ENCODE measurements at regions not wholly inside any gene's neighbourhood (a gene's known extent, or its start where the extent isn't known, plus 50 kb on each side); places are given as distances from the start of the nearest gene placed in this dataset.

DNA sequence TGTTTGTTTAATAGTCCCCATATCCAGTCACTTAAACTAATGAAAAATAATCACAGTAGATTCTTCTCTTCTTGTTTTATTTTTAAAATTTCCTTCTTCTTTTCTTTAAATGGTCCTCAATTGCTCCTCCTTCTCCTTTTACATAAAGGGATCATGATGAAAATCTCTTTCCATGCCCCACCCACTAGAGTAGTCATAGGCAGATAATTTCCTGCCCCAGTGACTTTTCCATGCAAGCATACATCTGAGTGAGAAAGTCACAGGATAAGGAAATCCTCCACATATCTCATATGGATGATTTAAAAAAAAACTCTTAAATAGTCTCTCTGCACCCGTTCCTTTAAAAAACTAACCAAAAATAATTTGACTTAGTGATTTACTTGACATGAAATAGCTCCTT lies 552.3 kb upstream of the SETBP1 start:
- Histone ChIP-seq H3K4me1 (no peaks in the 10 kb centered on the region), H2AFZ (no peak overlapping the region), H3K4me2 (ENCODE audit: low read length) (no peak overlapping the region), H3K36me3 (ENCODE audit: control insufficient read depth, insufficient read depth, low read length) (no peaks in the 10 kb centered on the region), H3K9me3 (ENCODE audit: control insufficient read depth, low read length) (no peaks in the 10 kb centered on the region), H3K27me3 (ENCODE audit: control insufficient read depth, insufficient read depth, low read length) (no peaks in the 10 kb centered on the region), H3K27ac (no peak overlapping the region), H3K79me2 (no peaks in the 10 kb centered on the region), H3K4me3 (ENCODE audit: low read depth, low read length) (no peak overlapping the region), H3K9ac (no peak overlapping the region)
- TF ChIP-seq CTCF (IDR thresholded peaks at IDR 0.05) = no peak

- Histone ChIP-seq H3K9me3 (ENCODE audit: control insufficient read depth, low read length) (no peaks in the 10 kb centered on the region), H3K36me3 (ENCODE audit: control insufficient read depth, insufficient read depth, low read length) (no peaks in the 10 kb centered on the region), H3K79me2 (no peaks in the 10 kb centered on the region), H3K4me1 (no peaks in the 10 kb centered on the region), H3K9ac (no peak overlapping the region), H3K27me3 (ENCODE audit: control insufficient read depth, insufficient read depth, low read length) (no peaks in the 10 kb centered on the region), H3K4me2 (ENCODE audit: low read length) (no peak overlapping the region), H2AFZ (no peak overlapping the region), H3K27ac (no peak overlapping the region), H3K4me3 (ENCODE audit: low read depth, low read length) (no peak overlapping the region)
- peak; percentile 49 for TF ChIP-seq CTCF (IDR thresholded peaks at IDR 0.05)
These were observed 550.2 kb upstream of the SETBP1 start for GRCh38 chr18:44130376-44130942.

- H3K4me2 ChIP-seq (ENCODE audit: low read length) = no peak overlapping the region
- H3K4me3 ChIP-seq (ENCODE audit: low read depth, low read length) = no peak overlapping the region
- no peaks in the 10 kb centered on the region for H3K4me1 ChIP-seq
- no peaks in the 10 kb centered on the region for H3K36me3 ChIP-seq (ENCODE audit: control insufficient read depth, insufficient read depth, low read length)
- H3K27ac ChIP-seq = no peak overlapping the region
- H3K9ac ChIP-seq = no peak overlapping the region
- H2AFZ ChIP-seq = no peak overlapping the region
- H3K9me3 ChIP-seq (ENCODE audit: control insufficient read depth, low read length) = no peaks in the 10 kb centered on the region
- no peak for TF ChIP-seq CTCF (IDR thresholded peaks at IDR 0.05)
- H3K27me3 ChIP-seq (ENCODE audit: control insufficient read depth, insufficient read depth, low read length) = no peaks in the 10 kb centered on the region
- no peaks in the 10 kb centered on the region for H3K79me2 ChIP-seq
These were observed 547.2 kb upstream of the SETBP1 start for GRCh38 chr18:44133483-44133882.

DNA sequence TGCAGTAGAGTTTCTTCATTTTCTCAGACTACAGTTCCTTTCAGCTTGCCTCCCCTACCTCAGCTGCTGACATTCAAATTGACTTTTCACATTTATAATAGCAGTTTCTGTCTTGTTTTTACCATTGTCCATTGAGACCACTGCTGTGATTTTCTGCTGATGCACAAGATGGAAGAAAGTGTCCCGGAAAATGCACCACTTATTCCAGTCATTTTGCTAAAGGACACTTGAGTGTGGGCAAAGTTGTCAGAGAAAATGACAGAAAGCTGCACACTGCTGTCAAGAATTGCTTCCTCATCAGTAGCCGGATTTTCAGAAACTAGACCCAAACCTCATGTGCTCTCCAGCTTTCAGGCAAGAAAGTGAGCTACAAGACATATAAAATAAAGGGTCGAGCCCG lies 546.2 kb upstream of the SETBP1 start:
- Histone ChIP-seq H3K27ac (no peak overlapping the region), H3K27me3 (ENCODE audit: control insufficient read depth, insufficient read depth, low read length) (no peaks in the 10 kb centered on the region), H2AFZ (no peak overlapping the region), H3K79me2 (no peaks in the 10 kb centered on the region), H3K4me2 (ENCODE audit: low read length) (no peak overlapping the region), H3K4me3 (ENCODE audit: low read depth, low read length) (no peak overlapping the region), H3K9ac (no peak overlapping the region), H3K36me3 (ENCODE audit: control insufficient read depth, insufficient read depth, low read length) (no peaks in the 10 kb centered on the region), H3K9me3 (ENCODE audit: control insufficient read depth, low read length) (no peaks in the 10 kb centered on the region), H3K4me1 (no peaks in the 10 kb centered on the region)
- no peak for TF ChIP-seq CTCF (IDR thresholded peaks at IDR 0.05)

- Histone ChIP-seq H3K9me3 (ENCODE audit: control insufficient read depth, low read length) (no peaks in the 10 kb centered on the region), H3K4me1 (no peaks in the 10 kb centered on the region), H2AFZ (no peak overlapping the region), H3K27ac (no peak overlapping the region), H3K79me2 (no peaks in the 10 kb centered on the region), H3K9ac (no peak overlapping the region), H3K36me3 (ENCODE audit: control insufficient read depth, insufficient read depth, low read length) (no peaks in the 10 kb centered on the region), H3K27me3 (ENCODE audit: control insufficient read depth, insufficient read depth, low read length) (no peaks in the 10 kb centered on the region), H3K4me2 (ENCODE audit: low read length) (no peak overlapping the region), H3K4me3 (ENCODE audit: low read depth, low read length) (no peak overlapping the region)
- TF ChIP-seq CTCF (IDR thresholded peaks at IDR 0.05) = no peak
These were observed 544.9 kb upstream of the SETBP1 start for GRCh38 chr18:44135741-44136140.
